Epithelial cell of proximal tubule (primary cell): ENCODE measurements at regions not wholly inside any gene's neighbourhood (a gene's known extent, or its start where the extent isn't known, plus 50 kb on each side); places are given as distances from the start of the nearest gene placed in this dataset.
"Not testable (repeated sequence)": the region's sequence is repeated elsewhere in the genome, so short reads cannot be mapped to it uniquely, and the experiment has no call there.

Source experiments
- DNase-seq: peaks from one replicate; pipeline ENCODE4 v3.0.0-alpha.2; 2011; ENCODE audit warnings: low read depth
- H3K4me3 ChIP-seq: 2 replicates; pipeline ENCODE4 v1.5.1; 2011; ENCODE audit warnings: low read depth, mild to moderate bottlenecking, low read length
- TF ChIP-seq, protein P1 (sequence below): conservative IDR thresholded peaks from 2 replicates; pipeline ENCODE4 v1.5.1; 2012; ENCODE audit warnings: low read depth, mild to moderate bottlenecking, low read length

DNA sequence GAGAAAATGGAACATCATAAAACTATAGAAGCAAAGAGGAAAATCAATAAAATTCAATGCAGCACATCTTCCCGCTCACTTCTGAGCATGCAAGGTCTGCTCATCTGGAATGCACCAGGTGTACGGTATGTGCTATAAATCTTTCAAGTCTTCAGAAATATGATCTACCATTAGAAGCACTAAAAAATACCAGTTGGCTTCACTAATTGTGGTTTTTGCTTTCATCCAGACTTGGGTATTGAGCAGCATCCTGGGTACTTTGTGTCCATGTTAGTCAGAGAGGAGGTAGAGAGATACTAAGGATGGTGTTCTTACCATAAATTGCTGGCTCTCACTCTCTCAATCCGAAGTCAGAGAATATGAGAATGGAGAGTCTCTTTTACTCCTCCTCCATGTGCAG is 477.1 kb downstream of the PPARGC1A start:
- H3K4me3 ChIP-seq = no peak overlapping the region
- no peak for DNase-seq
- TF ChIP-seq, protein P1, sequence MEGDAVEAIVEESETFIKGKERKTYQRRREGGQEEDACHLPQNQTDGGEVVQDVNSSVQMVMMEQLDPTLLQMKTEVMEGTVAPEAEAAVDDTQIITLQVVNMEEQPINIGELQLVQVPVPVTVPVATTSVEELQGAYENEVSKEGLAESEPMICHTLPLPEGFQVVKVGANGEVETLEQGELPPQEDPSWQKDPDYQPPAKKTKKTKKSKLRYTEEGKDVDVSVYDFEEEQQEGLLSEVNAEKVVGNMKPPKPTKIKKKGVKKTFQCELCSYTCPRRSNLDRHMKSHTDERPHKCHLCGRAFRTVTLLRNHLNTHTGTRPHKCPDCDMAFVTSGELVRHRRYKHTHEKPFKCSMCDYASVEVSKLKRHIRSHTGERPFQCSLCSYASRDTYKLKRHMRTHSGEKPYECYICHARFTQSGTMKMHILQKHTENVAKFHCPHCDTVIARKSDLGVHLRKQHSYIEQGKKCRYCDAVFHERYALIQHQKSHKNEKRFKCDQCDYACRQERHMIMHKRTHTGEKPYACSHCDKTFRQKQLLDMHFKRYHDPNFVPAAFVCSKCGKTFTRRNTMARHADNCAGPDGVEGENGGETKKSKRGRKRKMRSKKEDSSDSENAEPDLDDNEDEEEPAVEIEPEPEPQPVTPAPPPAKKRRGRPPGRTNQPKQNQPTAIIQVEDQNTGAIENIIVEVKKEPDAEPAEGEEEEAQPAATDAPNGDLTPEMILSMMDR = no peak

DNA sequence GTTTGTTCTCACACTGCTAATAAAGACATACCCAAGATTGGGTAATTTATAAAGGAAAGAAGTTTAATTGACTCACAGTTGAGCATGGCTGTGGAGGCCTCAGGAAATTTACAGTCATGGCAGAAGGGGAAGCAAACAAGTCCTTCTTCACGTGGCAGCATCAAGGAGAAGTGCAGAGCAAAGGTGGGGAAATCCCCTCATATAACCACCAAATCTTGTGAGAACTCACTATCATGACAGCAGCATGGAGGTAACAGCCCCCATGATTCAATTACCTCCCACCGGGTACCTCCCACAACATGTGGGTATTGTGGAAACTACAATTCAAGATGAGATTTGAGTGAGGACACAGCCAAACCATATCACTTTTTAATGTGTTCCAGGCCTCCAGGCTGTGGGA is 480.9 kb downstream of the PPARGC1A start:
- not testable (repeated sequence) for DNase-seq, H3K4me3 ChIP-seq

DNA sequence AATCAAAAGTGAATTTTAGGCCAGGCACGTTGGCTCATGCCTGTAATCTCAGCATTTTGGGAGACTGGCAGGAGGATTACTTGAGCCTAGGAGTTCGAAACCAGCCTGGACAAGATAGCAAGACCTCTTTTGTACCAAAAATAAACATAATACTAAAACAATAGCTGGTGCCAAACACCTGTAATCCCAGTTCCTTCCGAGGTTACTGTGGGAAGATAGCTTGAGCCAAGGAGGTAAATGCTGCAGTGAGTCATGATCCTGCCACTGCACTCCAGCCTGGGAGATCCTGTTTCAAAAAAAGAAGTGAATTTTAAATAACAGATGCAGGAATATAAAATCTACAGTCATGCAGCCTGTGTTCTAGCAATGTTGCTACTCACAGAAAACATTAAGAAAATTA is 488.3 kb downstream of the PPARGC1A start:
- TF ChIP-seq, protein P1 = no peak
- H3K4me3 ChIP-seq = no peak overlapping the region
- DNase-seq = no peak

DNA sequence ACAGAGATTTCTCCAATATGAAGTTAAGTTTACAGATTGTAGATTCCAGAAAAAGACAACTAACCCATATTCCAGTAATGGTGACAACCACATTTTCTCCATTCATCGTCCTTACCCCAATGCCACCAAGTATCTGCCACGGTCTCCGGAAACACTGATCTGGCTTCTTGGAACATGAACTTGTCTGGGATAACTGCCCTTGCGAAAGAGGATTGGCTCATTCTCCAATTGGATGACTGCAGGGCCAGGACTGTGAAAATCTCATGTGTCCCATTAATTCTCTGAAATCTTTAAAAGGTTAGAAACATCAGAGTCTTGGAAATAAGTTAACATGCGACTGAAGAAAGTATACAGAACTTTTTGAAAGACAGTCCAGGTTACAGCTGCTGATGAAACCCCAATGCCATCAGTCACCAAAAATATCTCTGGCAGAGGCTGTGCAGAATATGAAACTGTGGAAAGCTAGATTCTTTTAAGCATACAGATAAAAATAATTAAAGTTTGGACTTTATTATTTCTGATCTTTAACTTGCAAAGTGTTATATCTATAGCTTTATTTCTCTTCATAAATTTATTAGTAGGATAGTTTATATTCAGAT is 496.9 kb downstream of the PPARGC1A start:
- DNase-seq = no peak

GRCh38 chr4:23390246-23390645 is 499.6 kb downstream of the PPARGC1A start:
- TF ChIP-seq, protein P1 = no peak

More for the DNA sequence above, 496.9 kb downstream of the PPARGC1A start:
- TF ChIP-seq, protein P1 = no peak
- no peak overlapping the region for H3K4me3 ChIP-seq

DNA sequence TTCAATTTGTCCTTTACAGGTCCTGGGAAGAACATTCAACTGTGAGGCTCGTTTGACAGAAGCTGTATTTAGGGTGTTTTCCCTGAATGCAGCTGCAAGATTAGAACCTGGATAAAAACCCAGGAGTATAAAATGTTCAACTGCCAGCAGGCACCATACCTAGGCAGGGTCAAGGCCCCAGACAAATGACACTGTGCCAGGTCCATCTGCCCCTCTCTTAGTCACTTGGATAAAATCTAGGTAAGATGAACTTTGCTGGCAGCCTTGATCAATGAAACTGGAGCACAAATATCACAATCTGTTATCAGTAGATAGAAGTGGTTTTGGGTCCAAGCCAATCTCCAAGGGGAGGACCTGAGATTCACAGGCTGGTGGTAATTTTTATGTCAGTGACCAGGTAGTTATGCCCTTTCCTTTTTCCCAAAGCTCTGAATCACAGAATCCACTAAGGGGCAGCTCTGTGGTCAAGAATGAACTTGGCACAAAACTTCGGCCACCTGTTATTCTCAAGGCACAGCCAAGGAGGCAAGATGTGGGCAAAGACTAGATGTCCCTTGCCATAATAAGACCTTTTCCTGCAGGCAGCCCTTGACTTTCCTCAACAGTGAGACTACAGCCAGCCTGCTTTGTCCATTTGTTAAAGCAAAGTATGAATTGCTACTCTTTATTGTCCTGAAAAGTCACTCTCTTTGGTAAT is 501.0 kb downstream of the PPARGC1A start:
- H3K4me3 ChIP-seq = no peak overlapping the region
- TF ChIP-seq, protein P1 = no peak
- DNase-seq = no peak

More at GRCh38 chr4:23390246-23390645, 499.6 kb downstream of the PPARGC1A start:
- H3K4me3 ChIP-seq = no peak overlapping the region
- DNase-seq = no peak

GRCh38 chr4:23388255-23388654 is 501.6 kb downstream of the PPARGC1A start:
- DNase-seq = no peak
- H3K4me3 ChIP-seq = no peak overlapping the region
- TF ChIP-seq, protein P1 = no peak
